IMR-90 (cell line): ENCODE measurements at regions not wholly inside any gene's neighbourhood (a gene's known extent, or its start where the extent isn't known, plus 50 kb on each side); places are given as distances from the start of the nearest gene placed in this dataset.

ENCODE experiments used
- ATAC-seq: fragments of 200-7000 bp; cut with Tn5 transposase; 2 replicates; pipeline ENCODE4 v1.9.1; 2020; ENCODE audit warnings: low read depth, mild to moderate bottlenecking, moderate library complexity
- BruUV-seq: library from RNA; stranded (reverse); fragments of 400-500 nt; replicated peaks from 2 replicates; lab custom pipeline; 2021; lab: Mats Ljungman, UMichigan
- CTCF ChIA-PET: fragments of 300-600 bp; formaldehyde crosslinking; extraction: SDS; loops from one replicate; lab custom pipeline; 2021; ENCODE audit warnings: antibody characterized with exemption; lab: Yijun Ruan, JAX
- POLR2A ChIA-PET: fragments of 300-600 bp; sonication (Branson Sonifier 250); formaldehyde crosslinking; loops from one replicate; lab custom pipeline; 2022; ENCODE audit warnings: antibody characterized with exemption; ENCODE audit not compliant: unreplicated experiment; lab: Charles Lee
- DNase-seq: peaks from one replicate; pipeline ENCODE4 v3.0.0; 2013
- H2AFZ ChIP-seq: replicated peaks from 2 replicates; pipeline ENCODE3; 2013; ENCODE audit warnings: low read length, mild to moderate bottlenecking; ENCODE audit not compliant: poor library complexity
- H2AK5ac ChIP-seq: 2 replicates; pipeline ENCODE4 v1.6.1; 2013; ENCODE audit warnings: low read depth, low read length, inconsistent platforms
- H2AK9ac ChIP-seq: replicated peaks from 2 replicates; pipeline ENCODE3; 2013; ENCODE audit warnings: mild to moderate bottlenecking, low read depth, low read length, moderate library complexity; ENCODE audit not compliant: poor library complexity
- H2BK120ac ChIP-seq: 2 replicates; pipeline ENCODE4 v1.6.1; 2013; ENCODE audit warnings: low read depth, low read length, inconsistent platforms
- H2BK15ac ChIP-seq: 3 replicates; pipeline ENCODE4 v1.6.1; 2013; ENCODE audit warnings: low read depth, low read length, inconsistent platforms
- H2BK20ac ChIP-seq: 2 replicates; pipeline ENCODE4 v1.6.1; 2013; ENCODE audit warnings: low read depth, mild to moderate bottlenecking, inconsistent platforms, low read length, moderate library complexity
- H2BK5ac ChIP-seq: 2 replicates; pipeline ENCODE4 v1.6.1; 2013; ENCODE audit warnings: mild to moderate bottlenecking, low read depth, low read length, inconsistent platforms; ENCODE audit not compliant: poor library complexity, severe bottlenecking
- H3K14ac ChIP-seq: replicated peaks from 2 replicates; pipeline ENCODE4 v1.6.1; 2013; ENCODE audit warnings: low read depth, low read length, inconsistent platforms
- H3K18ac ChIP-seq: 2 replicates; pipeline ENCODE4 v1.6.1; 2013; ENCODE audit warnings: low read depth, low read length, control low read depth
- H3K23ac ChIP-seq: 2 replicates; pipeline ENCODE4 v1.6.1; 2013; ENCODE audit warnings: low read depth, low read length, inconsistent platforms
- H3K27ac ChIP-seq: 2 replicates; pipeline ENCODE4 v1.5.1; 2013; ENCODE audit warnings: mild to moderate bottlenecking, control low read depth, low read length; ENCODE audit not compliant: insufficient read depth
- H3K27me3 ChIP-seq: 2 replicates; pipeline ENCODE4 v1.6.1; 2013; ENCODE audit warnings: low read length; ENCODE audit not compliant: control insufficient read depth, insufficient read depth
- H3K36me3 ChIP-seq: 2 replicates; pipeline ENCODE4 v1.6.1; 2013; ENCODE audit warnings: low read length, mixed read lengths; ENCODE audit not compliant: control insufficient read depth, insufficient read depth
- H3K4ac ChIP-seq: 2 replicates; pipeline ENCODE4 v1.6.1; 2013; ENCODE audit warnings: low read depth, low read length, inconsistent platforms
- H3K4me1 ChIP-seq: 2 replicates; pipeline ENCODE4 v1.6.1; 2013; ENCODE audit warnings: low read length, mixed read lengths; ENCODE audit not compliant: control insufficient read depth, insufficient read depth
- H3K4me2 ChIP-seq: 2 replicates; pipeline ENCODE4 v1.6.1; 2013; ENCODE audit warnings: low read depth, mild to moderate bottlenecking, control low read depth, low read length, moderate library complexity
- H3K4me3 ChIP-seq: 2 replicates; pipeline ENCODE4 v1.5.1; 2013; ENCODE audit warnings: low read depth, mild to moderate bottlenecking, control low read depth, low read length, moderate library complexity; ENCODE audit not compliant: insufficient read depth
- H3K56ac ChIP-seq: 2 replicates; pipeline ENCODE4 v1.6.1; 2013; ENCODE audit warnings: low read length, inconsistent platforms; ENCODE audit not compliant: insufficient read depth; ENCODE audit errors: extremely low read depth
- H3K79me1 ChIP-seq, 2 experiments: 2 replicates each; pipeline ENCODE4 v1.6.1; 2013; ENCODE audit warnings: low read length in 2 of 2, inconsistent platforms in 1 of 2, low read depth in 1 of 2
- H3K9ac ChIP-seq: 2 replicates; pipeline ENCODE4 v1.6.1; 2013; ENCODE audit warnings: low read depth, low read length, control low read depth
- H3K9me1 ChIP-seq: 2 replicates; pipeline ENCODE4 v1.6.1; 2013; ENCODE audit warnings: low read length, inconsistent platforms; ENCODE audit not compliant: insufficient read depth
- H3K9me3 ChIP-seq: 2 replicates; pipeline ENCODE4 v1.6.1; 2013; ENCODE audit warnings: low read length; ENCODE audit not compliant: control insufficient read depth, insufficient read depth
- H4K20me1 ChIP-seq: 2 replicates; pipeline ENCODE4 v1.6.1; 2013; ENCODE audit warnings: low read length, inconsistent platforms; ENCODE audit not compliant: insufficient read depth
- H4K5ac ChIP-seq: 2 replicates; pipeline ENCODE4 v1.6.1; 2013; ENCODE audit warnings: mild to moderate bottlenecking, low read depth, low read length, control low read depth
- H4K8ac ChIP-seq, 2 experiments: 2 replicates each; pipeline ENCODE4 v1.6.1; 2013; ENCODE audit warnings: low read depth in 2 of 2, low read length in 2 of 2, control low read depth in 1 of 2, inconsistent platforms in 1 of 2
- H4K91ac ChIP-seq: 2 replicates; pipeline ENCODE4 v1.6.1; 2013; ENCODE audit warnings: low read depth, low read length, inconsistent platforms; ENCODE audit not compliant: insufficient read depth
- BHLHE40 ChIP-seq: fragments of 150-350 bp; IDR thresholded peaks from 2 replicates; pipeline ENCODE4 v1.6.1; 2016; ENCODE audit warnings: mild to moderate bottlenecking, low read depth, low read length
- MXI1 ChIP-seq: IDR thresholded peaks from 2 replicates; pipeline ENCODE4 v1.6.1; 2012; ENCODE audit warnings: low read depth, mild to moderate bottlenecking, low read length, moderate library complexity, borderline replicate concordance
- WGBS, 2 experiments: methylation state at CpG; one replicate each; pipeline versions ENCODE4 v1.1.5 to v1.1.7; 2013; ENCODE audit warnings: missing lambda C conversion rate in 2 of 2; ENCODE audit not compliant: insufficient read length in 1 of 2; ENCODE audit errors: extremely low coverage in 2 of 2; 5-methylcytosine and 5-hydroxymethylcytosine counted together
- dilution Hi-C: fragments of 300-500 bp; cut with HindIII; formaldehyde crosslinking; loops from one replicate; pipeline ENCODE4 v1.14.3; 2018; ENCODE audit warnings: low sequenced_read_pairs; ENCODE audit not compliant: unreplicated experiment
- in situ Hi-C: fragments of 300-500 bp; cut with MboI; formaldehyde crosslinking; loops from 3 replicates; pipeline ENCODE4 v1.14.3; 2019; ENCODE audit warnings: low sequenced_read_pairs, inconsistent platforms, mixed read lengths
- intact Hi-C: fragments of 100-400 bp; cut with micrococcal nuclease; formaldehyde crosslinking; loops from 2 replicates; pipeline ENCODE4 v1.10.0; 2022

DNA sequence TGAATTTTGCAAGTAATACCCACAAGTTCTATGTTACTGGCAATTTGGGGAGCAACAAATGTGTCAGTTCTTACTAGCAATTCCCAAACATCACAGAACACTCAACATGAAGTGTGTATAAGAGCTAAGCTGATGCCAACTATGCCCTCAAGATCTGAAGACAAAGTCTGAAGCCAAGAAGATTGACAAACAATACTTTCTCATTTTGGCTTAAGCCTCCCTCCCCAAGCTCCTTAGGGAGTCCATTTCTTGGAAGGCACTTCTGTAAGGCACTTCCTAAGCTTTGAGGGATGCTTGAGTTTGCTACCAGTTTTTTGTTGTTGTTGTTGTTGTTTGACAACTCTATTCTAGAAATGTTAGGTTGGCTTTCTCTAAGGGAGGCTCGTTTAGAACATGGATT lies 154.4 kb upstream of the ZNF644 start:
- Histone ChIP-seq H3K79me1 (no peaks in the 10 kb centered on the region), H3K4me3 (no peak overlapping the region), H3K36me3 (no peaks in the 10 kb centered on the region), H3K9me1 (no peaks in the 10 kb centered on the region), H4K91ac (no peak overlapping the region), H2BK15ac (no peak overlapping the region), H3K14ac (no peak overlapping the region), H3K56ac (no peak overlapping the region), H3K4me2 (no peak overlapping the region), H3K4ac (no peak overlapping the region), H2AK5ac (no peak overlapping the region), H3K4me1 (no peaks in the 10 kb centered on the region), H3K9me3 (no peaks in the 10 kb centered on the region), H3K9ac (no peak overlapping the region), H4K20me1 (no peaks in the 10 kb centered on the region), H3K18ac (no peak overlapping the region), H2BK20ac (no peak overlapping the region), H2BK5ac (no peak overlapping the region), H3K23ac (no peak overlapping the region), H2BK120ac (no peak overlapping the region), H2AK9ac (no peak overlapping the region), H4K5ac (no peak overlapping the region), H3K27ac (no peak overlapping the region), H3K27me3 (no peaks in the 10 kb centered on the region; the same call in 1 of the 2 replicates), H4K8ac (no peak overlapping the region), H2AFZ (no peak overlapping the region)
- ATAC-seq = no peak
- TF ChIP-seq BHLHE40 (no peak), MXI1 (no peak)
- BruUV-seq = no TSS peak
- in situ Hi-C loops = no loop called here
- WGBS, 2 experiments = no CpG with 5 or more reads among the region's 1 CpG
- DNase-seq = no peak
- ChIA-PET CTCF (interaction anchor here (1.0 kb wide), 1 partner anchor 10 kb away, joined by 3 read pairs; no protein-coding TSS in a partner anchor), POLR2A (no interaction called here)
- dilution Hi-C loops = no loop called here
- intact Hi-C loops = no loop called here
